ENCODE measurements at regions not wholly inside any gene's neighbourhood (a gene's known extent, or its start where the extent isn't known, plus 50 kb on each side); places are given as distances from the start of the nearest gene placed in this dataset.

GRCh38 chr21:31803039-31804007 is 69.5 kb upstream of the HUNK start:
- Histone ChIP-seq H3K9me2 (ENCODE audit: low read depth, low read length) (no peaks in the 10 kb centered on the region), H3K79me2 (ENCODE audit: insufficient read depth, low read length) (no peaks in the 10 kb centered on the region), H3K9me3 (ENCODE audit: low read length) (no peaks in the 10 kb centered on the region), H3F3A (ENCODE audit: insufficient read depth, low read length) (no peaks in the 10 kb centered on the region), H3K4me1 (ENCODE audit: insufficient read depth, low read length, severe bottlenecking) (no peaks in the 10 kb centered on the region), H3K4me3 (ENCODE audit: low read depth, low read length, poor library complexity, severe bottlenecking) (no peak overlapping the region), H3K9ac (ENCODE audit: low read length) (no peak overlapping the region), H3K4me2 (ENCODE audit: low read length) (no peak overlapping the region), H3K36me3 (ENCODE audit: insufficient read depth, low read length) (no peaks in the 10 kb centered on the region), H3K27ac (ENCODE audit: low read depth, low read length, poor library complexity, severe bottlenecking) (no peak overlapping the region), H3K27me3 (ENCODE audit: insufficient read depth, low read length) (peaks cover 3% of the 10 kb centered on the region; the same call in 1 of the 2 replicates), H4K20me1 (ENCODE audit: insufficient read depth, low read length) (no peaks in the 10 kb centered on the region), H2AFZ (ENCODE audit: low read length) (no peak overlapping the region)
- TF ChIP-seq, protein P1, sequence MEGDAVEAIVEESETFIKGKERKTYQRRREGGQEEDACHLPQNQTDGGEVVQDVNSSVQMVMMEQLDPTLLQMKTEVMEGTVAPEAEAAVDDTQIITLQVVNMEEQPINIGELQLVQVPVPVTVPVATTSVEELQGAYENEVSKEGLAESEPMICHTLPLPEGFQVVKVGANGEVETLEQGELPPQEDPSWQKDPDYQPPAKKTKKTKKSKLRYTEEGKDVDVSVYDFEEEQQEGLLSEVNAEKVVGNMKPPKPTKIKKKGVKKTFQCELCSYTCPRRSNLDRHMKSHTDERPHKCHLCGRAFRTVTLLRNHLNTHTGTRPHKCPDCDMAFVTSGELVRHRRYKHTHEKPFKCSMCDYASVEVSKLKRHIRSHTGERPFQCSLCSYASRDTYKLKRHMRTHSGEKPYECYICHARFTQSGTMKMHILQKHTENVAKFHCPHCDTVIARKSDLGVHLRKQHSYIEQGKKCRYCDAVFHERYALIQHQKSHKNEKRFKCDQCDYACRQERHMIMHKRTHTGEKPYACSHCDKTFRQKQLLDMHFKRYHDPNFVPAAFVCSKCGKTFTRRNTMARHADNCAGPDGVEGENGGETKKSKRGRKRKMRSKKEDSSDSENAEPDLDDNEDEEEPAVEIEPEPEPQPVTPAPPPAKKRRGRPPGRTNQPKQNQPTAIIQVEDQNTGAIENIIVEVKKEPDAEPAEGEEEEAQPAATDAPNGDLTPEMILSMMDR (IDR thresholded peaks at IDR 0.05; ENCODE audit: low read length), result no peak
- TF ChIP-seq EZH2 (IDR thresholded peaks at IDR 0.05; ENCODE audit: borderline replicate concordance, low read length), result no peak

DNA sequence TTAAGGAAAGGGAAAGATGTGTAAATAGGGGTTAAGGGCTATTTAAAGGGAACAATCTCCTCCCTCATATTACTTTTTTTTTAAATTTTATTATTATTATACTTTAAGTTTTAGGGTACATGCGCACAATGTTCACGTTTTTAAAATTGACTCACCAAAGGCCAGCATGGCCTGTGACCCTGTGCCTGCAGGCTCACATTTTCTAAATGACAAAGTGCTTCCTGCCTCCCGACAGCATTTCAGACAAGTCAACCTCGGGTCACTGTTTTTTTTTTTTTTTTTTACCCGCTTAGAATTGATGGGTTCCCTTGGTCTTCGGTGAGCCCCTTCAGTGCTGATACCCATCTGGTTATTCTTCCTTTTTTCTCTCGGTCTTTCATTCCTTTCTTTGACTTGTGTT is 70.4 kb upstream of the SCAF4 start:
- Histone ChIP-seq H3K4me3 (ENCODE audit: low read depth, low read length, poor library complexity, severe bottlenecking) (no peak overlapping the region), H3F3A (ENCODE audit: insufficient read depth, low read length) (no peaks in the 10 kb centered on the region), H2AFZ (ENCODE audit: low read length) (no peak overlapping the region), H3K27ac (ENCODE audit: low read depth, low read length, poor library complexity, severe bottlenecking) (no peak overlapping the region), H3K27me3 (ENCODE audit: insufficient read depth, low read length) (peaks cover 3% of the 10 kb centered on the region; the same call in 1 of the 2 replicates), H3K9me3 (ENCODE audit: low read length) (no peaks in the 10 kb centered on the region), H4K20me1 (ENCODE audit: insufficient read depth, low read length) (no peaks in the 10 kb centered on the region), H3K4me1 (ENCODE audit: insufficient read depth, low read length, severe bottlenecking) (no peaks in the 10 kb centered on the region), H3K9ac (ENCODE audit: low read length) (no peak overlapping the region), H3K9me2 (ENCODE audit: low read depth, low read length) (no peaks in the 10 kb centered on the region), H3K4me2 (ENCODE audit: low read length) (no peak overlapping the region), H3K79me2 (ENCODE audit: insufficient read depth, low read length) (no peaks in the 10 kb centered on the region), H3K36me3 (ENCODE audit: insufficient read depth, low read length) (no peaks in the 10 kb centered on the region)
- no peak for TF ChIP-seq EZH2 (IDR thresholded peaks at IDR 0.05; ENCODE audit: borderline replicate concordance, low read length)
- TF ChIP-seq, protein P1 (IDR thresholded peaks at IDR 0.05; ENCODE audit: low read length), result no peak

GRCh38 chr21:31801551-31802219 is 69.8 kb upstream of the SCAF4 start:
- Histone ChIP-seq H3K4me2 (ENCODE audit: low read length) (no peak overlapping the region), H2AFZ (ENCODE audit: low read length) (no peak overlapping the region), H3K27ac (ENCODE audit: low read depth, low read length, poor library complexity, severe bottlenecking) (no peak overlapping the region), H3K4me1 (ENCODE audit: insufficient read depth, low read length, severe bottlenecking) (no peaks in the 10 kb centered on the region), H3K79me2 (ENCODE audit: insufficient read depth, low read length) (no peaks in the 10 kb centered on the region), H3K9me2 (ENCODE audit: low read depth, low read length) (no peaks in the 10 kb centered on the region), H3K9ac (ENCODE audit: low read length) (no peak overlapping the region), H3K36me3 (ENCODE audit: insufficient read depth, low read length) (no peaks in the 10 kb centered on the region), H3K4me3 (ENCODE audit: low read depth, low read length, poor library complexity, severe bottlenecking) (no peak overlapping the region), H3F3A (ENCODE audit: insufficient read depth, low read length) (no peaks in the 10 kb centered on the region), H3K27me3 (ENCODE audit: insufficient read depth, low read length) (peaks cover 3% of the 10 kb centered on the region; the same call in 1 of the 2 replicates), H3K9me3 (ENCODE audit: low read length) (no peaks in the 10 kb centered on the region), H4K20me1 (ENCODE audit: insufficient read depth, low read length) (no peaks in the 10 kb centered on the region)
- no peak for TF ChIP-seq EZH2 (IDR thresholded peaks at IDR 0.05; ENCODE audit: borderline replicate concordance, low read length)
- TF ChIP-seq, protein P1 (IDR thresholded peaks at IDR 0.05; ENCODE audit: low read length), result no peak
